Stimulated activated CD4-positive, alpha-beta T cell treated with anti-CD3 and anti-CD28 coated beads, Interleukin-1b, Interleukin-23, amount 100 ng/mL, for 48 hours (primary cell): ENCODE measurements at regions not wholly inside any gene's neighbourhood (a gene's known extent, or its start where the extent isn't known, plus 50 kb on each side); places are given as distances from the start of the nearest gene placed in this dataset.

Source experiments
- DNase-seq: peaks from one replicate; pipeline ENCODE4 v3.0.0-alpha.2; 2020

GRCh38 chrX:42946544-42947194 lies 168.7 kb upstream of the PPP1R2C start:
- no peak for DNase-seq

GRCh38 chrX:42948723-42949657 lies 171.0 kb upstream of the PPP1R2C start:
- DNase-seq = no peak

GRCh38 chrX:42951747-42952146 lies 173.8 kb upstream of the PPP1R2C start:
- DNase-seq = no peak

GRCh38 chrX:42952621-42953020 lies 174.7 kb upstream of the PPP1R2C start:
- DNase-seq = no peak

- no peak for DNase-seq
Measured at GRCh38 chrX:42954880-42955279, 176.9 kb upstream of the PPP1R2C start.

GRCh38 chrX:42955349-42955748 lies 177.4 kb upstream of the PPP1R2C start:
- DNase-seq = no peak

GRCh38 chrX:42967681-42968300 lies 189.8 kb upstream of the PPP1R2C start:
- no peak for DNase-seq

- no peak for DNase-seq
Measured at GRCh38 chrX:42973321-42973720, 195.4 kb upstream of the PPP1R2C start.

- no peak for DNase-seq
Measured at GRCh38 chrX:42975906-42976305, 197.9 kb upstream of the PPP1R2C start.

GRCh38 chrX:42976746-42977366 lies 198.9 kb upstream of the PPP1R2C start:
- DNase-seq = no peak

- DNase-seq = no peak
Measured at GRCh38 chrX:42978655-42979379, 200.9 kb upstream of the PPP1R2C start.

- DNase-seq = no peak
Measured at GRCh38 chrX:42988700-42989099, 210.7 kb upstream of the PPP1R2C start.

- no peak for DNase-seq
Measured at GRCh38 chrX:42992199-42992943, 214.4 kb upstream of the PPP1R2C start.

GRCh38 chrX:42996861-42997260 lies 218.9 kb upstream of the PPP1R2C start:
- no peak for DNase-seq

- DNase-seq = no peak
Measured at GRCh38 chrX:43000121-43000520, 222.2 kb upstream of the PPP1R2C start.

- DNase-seq = no peak
Measured at GRCh38 chrX:43002526-43003203, 224.7 kb upstream of the PPP1R2C start.

- no peak for DNase-seq
Measured at GRCh38 chrX:43003204-43003565, 225.2 kb upstream of the PPP1R2C start.

GRCh38 chrX:43003939-43004338 lies 226.0 kb upstream of the PPP1R2C start:
- no peak for DNase-seq

GRCh38 chrX:43005561-43005960 lies 227.6 kb upstream of the PPP1R2C start:
- no peak for DNase-seq

GRCh38 chrX:43008356-43008755 lies 230.4 kb upstream of the PPP1R2C start:
- no peak for DNase-seq

- no peak for DNase-seq
Measured at GRCh38 chrX:43016021-43016420, 238.1 kb upstream of the PPP1R2C start.
